IPS-18a (cell line): ENCODE measurements at regions not wholly inside any gene's neighbourhood (a gene's known extent, or its start where the extent isn't known, plus 50 kb on each side); places are given as distances from the start of the nearest gene placed in this dataset.
"Not testable (repeated sequence)": the region's sequence is repeated elsewhere in the genome, so short reads cannot be mapped to it uniquely, and the experiment has no call there.

Experiments
- H3K27ac ChIP-seq: one replicate; pipeline ENCODE4 v1.5.1; 2013; ENCODE audit warnings: low read length
- H3K27me3 ChIP-seq: one replicate; pipeline ENCODE4 v1.6.1; 2013; ENCODE audit warnings: mild to moderate bottlenecking, low read length; ENCODE audit not compliant: control insufficient read depth, insufficient read depth
- H3K36me3 ChIP-seq: one replicate; pipeline ENCODE4 v1.6.1; 2013; ENCODE audit warnings: low read depth, low read length; ENCODE audit not compliant: control insufficient read depth
- H3K4me1 ChIP-seq: one replicate; pipeline ENCODE4 v1.6.1; 2013; ENCODE audit warnings: low read depth, low read length; ENCODE audit not compliant: control insufficient read depth
- H3K4me3 ChIP-seq: one replicate; pipeline ENCODE4 v1.5.1; 2013; ENCODE audit warnings: low read length
- H3K9ac ChIP-seq: one replicate; pipeline ENCODE4 v1.6.1; 2013; ENCODE audit warnings: mild to moderate bottlenecking, low read length, moderate library complexity
- H3K9me3 ChIP-seq: one replicate; pipeline ENCODE4 v1.6.1; 2013; ENCODE audit warnings: low read depth, low read length; ENCODE audit not compliant: control insufficient read depth

GRCh38 chr2:234249873-234250272, 199.4 kb downstream of the SPP2 start:
- H3K9ac ChIP-seq = no peak overlapping the region
- H3K9me3 ChIP-seq = no peaks in the 10 kb centered on the region
- no peaks in the 10 kb centered on the region for H3K36me3 ChIP-seq
- peaks cover 2% of the 10 kb centered on the region for H3K4me1 ChIP-seq
- no peaks in the 10 kb centered on the region for H3K27me3 ChIP-seq
- no peak overlapping the region for H3K27ac ChIP-seq
- H3K4me3 ChIP-seq = no peak overlapping the region

GRCh38 chr2:234249034-234249735, 198.7 kb downstream of the SPP2 start:
- peaks cover 2% of the 10 kb centered on the region for H3K4me1 ChIP-seq
- no peak overlapping the region for H3K9ac ChIP-seq
- H3K36me3 ChIP-seq = no peaks in the 10 kb centered on the region
- H3K27ac ChIP-seq = no peak overlapping the region
- H3K4me3 ChIP-seq = no peak overlapping the region
- H3K9me3 ChIP-seq = no peaks in the 10 kb centered on the region
- no peaks in the 10 kb centered on the region for H3K27me3 ChIP-seq

DNA sequence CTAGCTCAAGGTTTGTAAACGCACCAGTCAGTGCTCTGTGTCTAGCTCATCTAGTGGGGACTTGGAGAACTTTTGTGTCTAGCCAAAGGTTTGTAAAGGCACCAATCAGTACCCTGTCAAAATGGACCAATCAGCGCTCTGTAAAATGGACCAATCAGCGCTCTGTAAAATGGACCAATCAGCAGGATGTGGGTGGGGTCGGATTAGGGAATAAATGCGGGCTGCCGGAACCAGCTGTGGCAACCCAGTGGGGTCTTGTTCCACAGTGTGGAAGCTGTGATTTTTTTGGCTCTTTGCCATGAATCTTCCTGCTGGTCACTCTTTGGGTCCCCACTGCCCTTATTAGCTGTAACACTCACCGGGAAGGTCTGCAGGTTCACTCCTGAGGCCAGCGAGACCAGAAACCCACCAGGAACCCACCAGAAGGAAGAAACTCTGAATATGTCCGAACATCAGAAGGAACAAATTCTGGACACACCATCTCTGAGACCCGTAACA, 197.8 kb downstream of the SPP2 start:
- not testable (repeated sequence) for H3K4me3 ChIP-seq, H3K9ac ChIP-seq, H3K27me3 ChIP-seq, H3K36me3 ChIP-seq, H3K9me3 ChIP-seq, H3K4me1 ChIP-seq, H3K27ac ChIP-seq

GRCh38 chr2:234247453-234248180, 197.1 kb downstream of the SPP2 start:
- Histone ChIP-seq H3K9me3 (no peaks in the 10 kb centered on the region), H3K9ac (no peak overlapping the region), H3K4me1 (peaks cover 2% of the 10 kb centered on the region), H3K27me3 (no peaks in the 10 kb centered on the region), H3K27ac (no peak overlapping the region), H3K36me3 (no peaks in the 10 kb centered on the region), H3K4me3 (no peak overlapping the region)

DNA sequence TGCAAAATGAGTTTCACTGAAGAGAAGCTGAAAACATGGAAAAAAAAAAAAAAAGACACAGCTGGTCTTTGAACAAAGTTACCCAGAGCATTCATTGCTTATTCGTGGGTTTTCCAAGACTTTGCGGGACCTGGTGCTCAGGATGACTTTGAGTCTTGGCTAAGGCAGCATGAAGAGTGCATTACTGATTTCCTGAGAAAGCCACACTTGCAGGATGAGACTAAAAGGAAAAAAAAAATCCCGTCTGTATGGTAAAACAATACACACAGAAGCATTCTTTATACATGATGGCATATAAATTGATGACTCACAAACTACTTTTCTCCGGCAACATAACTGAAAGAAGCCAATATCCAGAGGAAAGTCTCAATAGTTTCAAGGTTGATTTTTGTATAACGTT, 195.4 kb downstream of the SPP2 start:
- no peaks in the 10 kb centered on the region for H3K9me3 ChIP-seq
- no peaks in the 10 kb centered on the region for H3K36me3 ChIP-seq
- no peak overlapping the region for H3K4me3 ChIP-seq
- no peak overlapping the region for H3K9ac ChIP-seq
- peaks cover 2% of the 10 kb centered on the region for H3K4me1 ChIP-seq
- H3K27me3 ChIP-seq = no peaks in the 10 kb centered on the region
- H3K27ac ChIP-seq = no peak overlapping the region

DNA sequence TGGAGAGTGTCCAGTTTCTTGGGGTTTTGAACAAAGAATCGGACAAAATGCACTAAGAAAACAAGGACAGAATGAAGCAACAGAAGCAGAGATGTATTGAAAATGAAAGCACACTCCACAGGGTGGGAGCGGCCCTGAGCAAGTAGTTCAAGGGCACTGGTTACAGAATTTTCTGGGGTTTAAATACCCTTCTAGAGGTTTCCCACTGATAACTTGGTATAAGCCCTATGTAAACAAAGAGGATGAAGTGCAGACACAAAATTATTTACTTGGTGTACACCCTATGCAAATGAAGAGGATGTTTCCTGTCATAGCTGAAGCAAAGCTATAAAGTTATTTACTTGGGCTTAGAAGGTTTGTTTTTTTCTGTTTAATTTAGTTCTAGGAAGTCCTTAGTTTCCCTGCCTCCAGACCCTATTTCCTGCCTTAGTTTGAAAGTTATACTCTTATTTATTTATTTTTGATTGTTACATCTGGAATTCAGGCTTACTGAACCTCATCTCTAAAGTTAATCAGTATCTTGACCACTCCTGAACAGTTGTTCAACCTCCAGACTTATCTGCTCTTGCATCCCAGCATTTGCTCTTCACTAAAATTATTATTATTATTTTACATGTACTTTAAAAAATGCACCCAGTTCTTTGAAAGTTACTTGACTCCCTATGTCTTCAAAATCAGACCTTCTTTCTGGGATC, 193.5 kb downstream of the SPP2 start:
- H3K4me1 ChIP-seq = peaks cover 2% of the 10 kb centered on the region
- H3K4me3 ChIP-seq = no peak overlapping the region
- no peaks in the 10 kb centered on the region for H3K9me3 ChIP-seq
- no peaks in the 10 kb centered on the region for H3K27me3 ChIP-seq
- H3K36me3 ChIP-seq = no peaks in the 10 kb centered on the region
- H3K9ac ChIP-seq = no peak overlapping the region
- no peak overlapping the region for H3K27ac ChIP-seq

DNA sequence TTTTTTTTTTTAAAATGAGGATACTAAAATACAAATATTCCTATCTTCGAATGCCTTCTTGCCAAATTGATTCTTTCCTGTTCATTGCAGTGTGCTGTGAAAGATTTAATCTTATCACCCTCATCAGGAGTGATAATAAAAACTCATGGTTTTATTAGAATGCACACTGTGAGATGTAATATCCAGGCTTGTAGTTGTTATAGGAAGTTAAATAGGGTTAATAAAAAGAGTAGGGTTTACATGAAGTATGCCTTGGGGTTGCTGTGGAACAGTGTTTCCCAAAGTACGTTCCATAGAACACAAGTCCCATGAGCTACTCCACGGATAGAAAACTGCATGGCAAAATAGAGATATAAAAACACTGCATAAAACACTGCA, 191.9 kb downstream of the SPP2 start:
- Histone ChIP-seq H3K4me1 (peaks cover 2% of the 10 kb centered on the region), H3K36me3 (no peaks in the 10 kb centered on the region), H3K27me3 (no peaks in the 10 kb centered on the region), H3K9ac (no peak overlapping the region), H3K27ac (no peak overlapping the region), H3K9me3 (no peaks in the 10 kb centered on the region), H3K4me3 (no peak overlapping the region)

- no peak overlapping the region for H3K27ac ChIP-seq
Measured at GRCh38 chr2:234241656-234242458, 191.4 kb downstream of the SPP2 start.

GRCh38 chr2:234240917-234241316, 190.4 kb downstream of the SPP2 start:
- Histone ChIP-seq H3K4me1 (peaks cover 2% of the 10 kb centered on the region), H3K27ac (no peak overlapping the region), H3K9ac (no peak overlapping the region)

More at GRCh38 chr2:234241656-234242458, 191.4 kb downstream of the SPP2 start:
- Histone ChIP-seq H3K4me3 (no peak overlapping the region), H3K27me3 (no peaks in the 10 kb centered on the region), H3K4me1 (peaks cover 2% of the 10 kb centered on the region), H3K9me3 (no peaks in the 10 kb centered on the region), H3K9ac (no peak overlapping the region), H3K36me3 (no peaks in the 10 kb centered on the region)

DNA sequence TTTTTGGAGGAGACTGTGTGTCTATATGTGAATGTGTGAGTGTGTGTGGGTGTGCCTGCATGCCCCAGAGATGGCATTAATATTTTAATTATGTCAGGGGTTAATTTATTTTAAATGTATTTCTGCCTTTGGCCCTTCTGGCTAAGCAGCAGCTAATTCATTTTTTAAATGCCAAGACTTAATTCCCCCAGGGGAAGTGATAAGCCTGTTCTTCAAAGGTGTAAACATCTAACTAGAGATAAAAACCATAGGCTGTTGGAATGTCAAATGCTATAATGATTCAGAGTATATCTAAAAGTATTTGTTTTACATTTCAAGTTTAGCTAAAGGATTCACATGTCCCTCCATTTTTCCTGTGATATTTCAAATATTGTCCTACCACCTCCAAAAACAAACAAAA, 184.7 kb downstream of the SPP2 start:
- H3K9ac ChIP-seq = no peak overlapping the region
- no peaks in the 10 kb centered on the region for H3K27me3 ChIP-seq
- H3K27ac ChIP-seq = no peak overlapping the region
- H3K4me1 ChIP-seq = no peaks in the 10 kb centered on the region
- H3K9me3 ChIP-seq = no peaks in the 10 kb centered on the region
- H3K36me3 ChIP-seq = no peaks in the 10 kb centered on the region
- no peak overlapping the region for H3K4me3 ChIP-seq

More at GRCh38 chr2:234240917-234241316, 190.4 kb downstream of the SPP2 start:
- H3K27me3 ChIP-seq = no peaks in the 10 kb centered on the region
- no peak overlapping the region for H3K4me3 ChIP-seq
- H3K36me3 ChIP-seq = no peaks in the 10 kb centered on the region
- H3K9me3 ChIP-seq = no peaks in the 10 kb centered on the region

DNA sequence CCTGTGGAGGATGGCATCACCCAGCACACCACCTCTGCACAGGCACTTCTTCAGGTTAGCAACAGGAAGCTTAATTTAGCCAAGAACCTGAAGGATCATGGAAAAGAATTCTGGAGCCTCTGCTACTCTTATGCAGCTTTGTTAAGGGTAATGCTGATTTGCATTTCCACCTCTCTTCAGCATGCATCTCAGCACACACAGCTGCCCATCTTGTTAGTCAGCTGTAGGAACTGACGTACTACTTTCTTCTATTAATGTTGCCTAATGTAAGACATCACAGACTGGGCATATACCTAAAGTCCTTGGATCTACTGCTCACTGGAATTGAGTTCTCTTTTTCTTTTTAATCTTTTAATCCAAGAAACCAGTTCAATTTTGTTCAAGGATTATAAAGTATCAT, 181.0 kb downstream of the SPP2 start:
- Histone ChIP-seq H3K4me3 (no peak overlapping the region), H3K27me3 (no peaks in the 10 kb centered on the region), H3K9me3 (no peaks in the 10 kb centered on the region), H3K9ac (no peak overlapping the region), H3K27ac (no peak overlapping the region), H3K36me3 (no peaks in the 10 kb centered on the region), H3K4me1 (no peaks in the 10 kb centered on the region)
